Activated naive CD8-positive, alpha-beta T cell treated with anti-CD3 and anti-CD28 coated beads for 36 hours (primary cell): ENCODE measurements at regions not wholly inside any gene's neighbourhood (a gene's known extent, or its start where the extent isn't known, plus 50 kb on each side); places are given as distances from the start of the nearest gene placed in this dataset.
"Not testable (repeated sequence)": the region's sequence is repeated elsewhere in the genome, so short reads cannot be mapped to it uniquely, and the experiment has no call there.

ENCODE experiments used
- DNase-seq: peaks from one replicate; pipeline ENCODE4 v3.0.0; 2021
- H3K27ac Mint-ChIP-seq: one replicate; pipeline ENCODE4 v1.8.0; 2022; ENCODE audit warnings: mild to moderate bottlenecking, moderate library complexity, mixed read lengths
- H3K27me3 Mint-ChIP-seq: one replicate; pipeline ENCODE4 v1.8.0; 2022; ENCODE audit warnings: mild to moderate bottlenecking, mixed read lengths
- H3K36me3 Mint-ChIP-seq: one replicate; pipeline ENCODE4 v1.8.0; 2021; ENCODE audit warnings: mild to moderate bottlenecking, mixed read lengths
- H3K4me1 Mint-ChIP-seq: one replicate; pipeline ENCODE4 v1.8.0; 2021; ENCODE audit warnings: mixed read lengths
- H3K4me3 Mint-ChIP-seq: one replicate; pipeline ENCODE4 v1.8.0; 2022; ENCODE audit warnings: mild to moderate bottlenecking, moderate library complexity, mixed read lengths
- H3K9me3 Mint-ChIP-seq: one replicate; pipeline ENCODE4 v1.8.0; 2022; ENCODE audit warnings: mixed read lengths

GRCh38 chr12:76971216-76971879 is 92.5 kb upstream of the CSRP2 start:
- Mint-ChIP-seq H3K4me1 (peaks cover 14% of the 10 kb centered on the region), H3K27ac (peak overlapping the region; percentile 1), H3K4me3 (peak overlapping the region; percentile 20)
- not testable (repeated sequence) for H3K36me3 Mint-ChIP-seq, H3K27me3 Mint-ChIP-seq, H3K9me3 Mint-ChIP-seq, DNase-seq

GRCh38 chr12:76967181-76967885 is 88.5 kb upstream of the CSRP2 start:
- Mint-ChIP-seq H3K36me3 (no peaks in the 10 kb centered on the region), H3K27ac (no peak overlapping the region), H3K9me3 (peaks cover 4% of the 10 kb centered on the region), H3K4me1 (peaks cover 14% of the 10 kb centered on the region), H3K4me3 (no peak overlapping the region), H3K27me3 (peaks cover 2% of the 10 kb centered on the region)
- no peak for DNase-seq

GRCh38 chr12:76964784-76965571 is 86.2 kb upstream of the CSRP2 start:
- H3K4me3 Mint-ChIP-seq: no peak overlapping the region
- H3K27me3 Mint-ChIP-seq: peaks cover 6% of the 10 kb centered on the region
- H3K36me3 Mint-ChIP-seq: no peaks in the 10 kb centered on the region
- H3K9me3 Mint-ChIP-seq: peaks cover 3% of the 10 kb centered on the region
- no peak overlapping the region for H3K27ac Mint-ChIP-seq
- H3K4me1 Mint-ChIP-seq: no peaks in the 10 kb centered on the region
- no peak for DNase-seq

GRCh38 chr12:76962099-76962498 is 83.3 kb upstream of the CSRP2 start:
- Mint-ChIP-seq H3K4me3 (no peak overlapping the region), H3K27ac (no peak overlapping the region), H3K36me3 (no peaks in the 10 kb centered on the region), H3K4me1 (no peaks in the 10 kb centered on the region), H3K27me3 (peaks cover 6% of the 10 kb centered on the region), H3K9me3 (no peaks in the 10 kb centered on the region)
- no peak for DNase-seq

GRCh38 chr12:76957301-76957700 is 78.5 kb upstream of the CSRP2 start:
- H3K36me3 Mint-ChIP-seq: no peaks in the 10 kb centered on the region
- H3K27me3 Mint-ChIP-seq: peaks cover 8% of the 10 kb centered on the region
- no peaks in the 10 kb centered on the region for H3K9me3 Mint-ChIP-seq
- DNase-seq: no peak
- no peak overlapping the region for H3K4me3 Mint-ChIP-seq
- no peak overlapping the region for H3K27ac Mint-ChIP-seq
- no peaks in the 10 kb centered on the region for H3K4me1 Mint-ChIP-seq

GRCh38 chr12:76952995-76953394 is 74.2 kb upstream of the CSRP2 start:
- H3K9me3 Mint-ChIP-seq: no peaks in the 10 kb centered on the region

GRCh38 chr12:76948879-76949278 is 70.1 kb upstream of the CSRP2 start:
- no peaks in the 10 kb centered on the region for H3K9me3 Mint-ChIP-seq
- H3K4me3 Mint-ChIP-seq: no peak overlapping the region
- no peak for DNase-seq
- H3K36me3 Mint-ChIP-seq: no peaks in the 10 kb centered on the region
- H3K27ac Mint-ChIP-seq: no peak overlapping the region
- H3K4me1 Mint-ChIP-seq: no peaks in the 10 kb centered on the region
- peaks cover 8% of the 10 kb centered on the region for H3K27me3 Mint-ChIP-seq

More at GRCh38 chr12:76952995-76953394, 74.2 kb upstream of the CSRP2 start:
- Mint-ChIP-seq H3K4me3 (no peak overlapping the region), H3K27ac (no peak overlapping the region), H3K4me1 (no peaks in the 10 kb centered on the region), H3K36me3 (no peaks in the 10 kb centered on the region), H3K27me3 (peaks cover 8% of the 10 kb centered on the region)
- DNase-seq: no peak

- no peaks in the 10 kb centered on the region for H3K36me3 Mint-ChIP-seq
- no peaks in the 10 kb centered on the region for H3K9me3 Mint-ChIP-seq
- H3K4me1 Mint-ChIP-seq: no peaks in the 10 kb centered on the region
- no peak overlapping the region for H3K27ac Mint-ChIP-seq
- H3K4me3 Mint-ChIP-seq: no peak overlapping the region
- DNase-seq: no peak
- H3K27me3 Mint-ChIP-seq: peaks cover 4% of the 10 kb centered on the region
Observed at GRCh38 chr12:76947304-76947703, 68.5 kb upstream of the CSRP2 start.

GRCh38 chr12:76946446-76946845 is 67.6 kb upstream of the CSRP2 start:
- Mint-ChIP-seq H3K36me3 (no peaks in the 10 kb centered on the region), H3K9me3 (no peaks in the 10 kb centered on the region), H3K27me3 (peaks cover 4% of the 10 kb centered on the region), H3K4me1 (no peaks in the 10 kb centered on the region), H3K4me3 (no peak overlapping the region), H3K27ac (no peak overlapping the region)
- DNase-seq: no peak

GRCh38 chr12:76945867-76946266 is 67.0 kb upstream of the CSRP2 start:
- Mint-ChIP-seq H3K4me3 (no peak overlapping the region), H3K27me3 (peaks cover 4% of the 10 kb centered on the region), H3K27ac (no peak overlapping the region), H3K4me1 (no peaks in the 10 kb centered on the region), H3K36me3 (no peaks in the 10 kb centered on the region), H3K9me3 (no peaks in the 10 kb centered on the region)
- no peak for DNase-seq

- H3K4me1 Mint-ChIP-seq: no peaks in the 10 kb centered on the region
- no peak overlapping the region for H3K4me3 Mint-ChIP-seq
- H3K27me3 Mint-ChIP-seq: no peaks in the 10 kb centered on the region
- H3K9me3 Mint-ChIP-seq: no peaks in the 10 kb centered on the region
- no peak overlapping the region for H3K27ac Mint-ChIP-seq
- H3K36me3 Mint-ChIP-seq: no peaks in the 10 kb centered on the region
- no peak for DNase-seq
Observed at GRCh38 chr12:76944892-76945291, 66.1 kb upstream of the CSRP2 start.

- no peaks in the 10 kb centered on the region for H3K9me3 Mint-ChIP-seq
Observed at GRCh38 chr12:76943008-76943407, 64.2 kb upstream of the CSRP2 start.

GRCh38 chr12:76942267-76942666 is 63.4 kb upstream of the CSRP2 start:
- no peaks in the 10 kb centered on the region for H3K4me1 Mint-ChIP-seq
- no peaks in the 10 kb centered on the region for H3K9me3 Mint-ChIP-seq
- DNase-seq: no peak
- H3K36me3 Mint-ChIP-seq: no peaks in the 10 kb centered on the region
- H3K27ac Mint-ChIP-seq: no peak overlapping the region
- no peak overlapping the region for H3K4me3 Mint-ChIP-seq
- H3K27me3 Mint-ChIP-seq: peaks cover 4% of the 10 kb centered on the region

More at GRCh38 chr12:76943008-76943407, 64.2 kb upstream of the CSRP2 start:
- H3K36me3 Mint-ChIP-seq: no peaks in the 10 kb centered on the region
- no peak overlapping the region for H3K27ac Mint-ChIP-seq
- DNase-seq: no peak
- H3K4me1 Mint-ChIP-seq: no peaks in the 10 kb centered on the region
- peaks cover 4% of the 10 kb centered on the region for H3K27me3 Mint-ChIP-seq
- H3K4me3 Mint-ChIP-seq: no peak overlapping the region

GRCh38 chr12:76940671-76941445 is 62.0 kb upstream of the CSRP2 start:
- no peaks in the 10 kb centered on the region for H3K4me1 Mint-ChIP-seq
- H3K27me3 Mint-ChIP-seq: peaks cover 4% of the 10 kb centered on the region
- H3K36me3 Mint-ChIP-seq: no peaks in the 10 kb centered on the region
- no peak overlapping the region for H3K4me3 Mint-ChIP-seq
- no peaks in the 10 kb centered on the region for H3K9me3 Mint-ChIP-seq
- no peak overlapping the region for H3K27ac Mint-ChIP-seq
- DNase-seq: no peak

- H3K9me3 Mint-ChIP-seq: no peaks in the 10 kb centered on the region
- no peaks in the 10 kb centered on the region for H3K36me3 Mint-ChIP-seq
- H3K27ac Mint-ChIP-seq: no peak overlapping the region
- DNase-seq: no peak
- H3K4me3 Mint-ChIP-seq: no peak overlapping the region
- no peaks in the 10 kb centered on the region for H3K4me1 Mint-ChIP-seq
- H3K27me3 Mint-ChIP-seq: peaks cover 4% of the 10 kb centered on the region
Observed at GRCh38 chr12:76939701-76940100, 60.9 kb upstream of the CSRP2 start.
